GM18873 (cell line): ENCODE measurements at regions not wholly inside any gene's neighbourhood (a gene's known extent, or its start where the extent isn't known, plus 50 kb on each side); places are given as distances from the start of the nearest gene placed in this dataset.

Experiments used
- ATAC-seq: cut with Tn5 transposase; IDR thresholded peaks from one replicate; pipeline ENCODE4 v1.9.1; 2021; ENCODE audit warnings: mild to moderate bottlenecking, moderate library complexity, moderate number of reproducible peaks; ENCODE audit not compliant: unreplicated experiment, low FRiP score

GRCh38 chrX:38856670-38857265 is 55.5 kb downstream of the MID1IP1 start:
- no peak for ATAC-seq

- ATAC-seq: no peak
These were observed 56.7 kb downstream of the MID1IP1 start for GRCh38 chrX:38857736-38858523.

- ATAC-seq: no peak
These were observed 58.3 kb downstream of the MID1IP1 start for GRCh38 chrX:38859602-38860001.

- no peak for ATAC-seq
These were observed 59.1 kb downstream of the MID1IP1 start for GRCh38 chrX:38860106-38861013.

GRCh38 chrX:38861489-38861888 is 60.2 kb downstream of the MID1IP1 start:
- no peak for ATAC-seq

GRCh38 chrX:38862100-38862499 is 60.8 kb downstream of the MID1IP1 start:
- ATAC-seq: no peak

- ATAC-seq: no peak
These were observed 62.9 kb downstream of the MID1IP1 start for GRCh38 chrX:38864165-38864564.

GRCh38 chrX:38868321-38868720 is 67.1 kb downstream of the MID1IP1 start:
- ATAC-seq: no peak

- ATAC-seq: no peak
These were observed 67.7 kb downstream of the MID1IP1 start for GRCh38 chrX:38868941-38869401.

GRCh38 chrX:38870361-38870895 is 69.2 kb downstream of the MID1IP1 start:
- no peak for ATAC-seq

GRCh38 chrX:38871129-38872029 is 70.1 kb downstream of the MID1IP1 start:
- no peak for ATAC-seq

- no peak for ATAC-seq
These were observed 76.1 kb downstream of the MID1IP1 start for GRCh38 chrX:38877366-38877765.

GRCh38 chrX:38878641-38879340 is 77.5 kb downstream of the MID1IP1 start:
- ATAC-seq: no peak

- ATAC-seq: peak; percentile 62
These were observed 78.5 kb downstream of the MID1IP1 start for GRCh38 chrX:38879631-38880220.

GRCh38 chrX:38880296-38880854 is 79.1 kb downstream of the MID1IP1 start:
- ATAC-seq: no peak

GRCh38 chrX:38881066-38881465 is 79.8 kb downstream of the MID1IP1 start:
- ATAC-seq: no peak

- ATAC-seq: no peak
These were observed 80.5 kb downstream of the MID1IP1 start for GRCh38 chrX:38881727-38882126.

- no peak for ATAC-seq
These were observed 81.8 kb downstream of the MID1IP1 start for GRCh38 chrX:38882894-38883626.
